ENCODE measurements at regions not wholly inside any gene's neighbourhood (a gene's known extent, or its start where the extent isn't known, plus 50 kb on each side); places are given as distances from the start of the nearest gene placed in this dataset.
"Not testable (repeated sequence)": the region's sequence is repeated elsewhere in the genome, so short reads cannot be mapped to it uniquely, and the experiment has no call there.

DNA sequence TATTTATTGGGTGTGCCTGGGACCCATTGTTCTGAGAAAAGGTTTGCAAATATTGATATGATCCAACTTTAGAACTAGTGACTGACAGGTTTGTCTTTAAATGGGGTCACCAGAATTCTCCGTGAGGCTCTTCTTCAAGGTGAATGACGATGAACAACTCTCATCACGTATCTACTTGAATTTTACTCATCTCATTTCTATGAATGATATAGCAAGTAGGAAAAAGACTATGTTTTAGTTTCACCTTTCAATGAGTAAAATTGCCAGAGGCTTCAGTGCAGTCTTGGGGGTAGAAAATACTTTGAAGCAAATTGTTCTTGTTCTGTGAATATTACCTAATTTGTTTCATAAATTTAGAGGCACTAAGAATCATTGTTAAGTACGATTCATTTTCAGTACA is 232.0 kb downstream of the ANKRD36 start:
- not testable (repeated sequence) for H3K9me3 Mint-ChIP-seq; H3K27ac ChIP-seq (ENCODE audit: insufficient read depth, low read length, poor library complexity, severe bottlenecking); H3K9me3 ChIP-seq (ENCODE audit: control insufficient read depth in 2 of 2, low read length in 2 of 2); H3K27me3 Mint-ChIP-seq; H3K4me3 Mint-ChIP-seq; H3K27me3 ChIP-seq (ENCODE audit: control insufficient read depth, insufficient read depth, low read length); ATAC-seq (ENCODE audit: low read depth in 2 of 2); H3K4me3 ChIP-seq (ENCODE audit: low read depth, low read length); H3K4me1 ChIP-seq (ENCODE audit: control insufficient read depth, insufficient read depth, low read length, poor library complexity, severe bottlenecking); H3K36me3 Mint-ChIP-seq; DNase-seq; H3K4me1 Mint-ChIP-seq; H3K36me3 ChIP-seq (ENCODE audit: control insufficient read depth, insufficient read depth, low read length); H3K27ac Mint-ChIP-seq

DNA sequence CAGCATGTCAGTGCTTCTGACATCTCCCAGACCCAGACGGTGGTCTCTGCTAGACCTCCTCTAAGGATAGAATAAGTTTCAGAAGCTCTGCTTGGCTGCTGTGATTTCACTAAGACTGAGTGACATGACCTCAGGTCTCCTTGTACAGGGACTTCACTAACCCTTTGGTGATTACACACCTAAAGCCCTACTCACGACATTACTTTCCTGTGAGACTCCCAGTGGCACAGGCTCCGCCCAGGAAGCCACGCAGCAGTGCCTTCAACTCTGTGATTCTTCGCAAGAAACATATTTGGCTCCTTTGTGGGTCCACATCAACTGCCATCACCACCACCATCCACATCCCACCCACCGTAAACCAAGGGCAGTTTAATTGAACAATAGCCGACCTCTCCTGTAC is 220.7 kb downstream of the ANKRD36 start:
- ATAC-seq (ENCODE audit: low read depth in 2 of 2); H3K27me3 ChIP-seq (ENCODE audit: control insufficient read depth, insufficient read depth, low read length); DNase-seq; H3K27ac Mint-ChIP-seq; H3K4me3 ChIP-seq (ENCODE audit: low read depth, low read length); H3K4me1 Mint-ChIP-seq; H3K36me3 ChIP-seq (ENCODE audit: control insufficient read depth, insufficient read depth, low read length); H3K36me3 Mint-ChIP-seq; H3K27ac ChIP-seq (ENCODE audit: insufficient read depth, low read length, poor library complexity, severe bottlenecking); H3K27me3 Mint-ChIP-seq; H3K4me1 ChIP-seq (ENCODE audit: control insufficient read depth, insufficient read depth, low read length, poor library complexity, severe bottlenecking); H3K9me3 ChIP-seq (ENCODE audit: control insufficient read depth in 2 of 2, low read length in 2 of 2); H3K4me3 Mint-ChIP-seq; H3K9me3 Mint-ChIP-seq: not testable (repeated sequence)

DNA sequence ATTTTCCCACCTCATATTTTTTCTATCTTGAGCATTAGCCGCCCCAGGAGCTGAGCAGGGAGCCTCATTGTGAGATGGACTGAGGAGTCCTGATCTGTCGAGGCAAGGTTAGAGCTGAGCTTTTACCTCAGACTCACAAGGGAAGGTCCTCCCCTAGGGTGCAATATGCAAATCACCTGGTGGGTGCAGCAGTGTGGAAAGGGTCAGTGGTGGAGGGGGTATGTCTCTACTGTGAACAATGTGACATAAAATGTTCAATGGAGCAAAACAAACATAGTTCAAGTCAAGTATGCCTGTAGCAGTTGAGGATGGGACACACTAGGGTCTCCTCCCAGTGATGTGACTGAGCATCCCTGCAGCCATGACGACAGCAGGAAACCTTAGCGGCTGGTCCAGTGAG is 219.2 kb downstream of the ANKRD36 start:
- H3K4me1 ChIP-seq (ENCODE audit: control insufficient read depth, insufficient read depth, low read length, poor library complexity, severe bottlenecking); DNase-seq; H3K4me3 Mint-ChIP-seq; H3K27me3 Mint-ChIP-seq; H3K36me3 ChIP-seq (ENCODE audit: control insufficient read depth, insufficient read depth, low read length); H3K9me3 ChIP-seq (ENCODE audit: control insufficient read depth in 2 of 2, low read length in 2 of 2); H3K4me1 Mint-ChIP-seq; H3K27ac ChIP-seq (ENCODE audit: insufficient read depth, low read length, poor library complexity, severe bottlenecking); H3K36me3 Mint-ChIP-seq; H3K9me3 Mint-ChIP-seq; H3K4me3 ChIP-seq (ENCODE audit: low read depth, low read length); H3K27me3 ChIP-seq (ENCODE audit: control insufficient read depth, insufficient read depth, low read length); ATAC-seq (ENCODE audit: low read depth in 2 of 2); H3K27ac Mint-ChIP-seq: not testable (repeated sequence)

DNA sequence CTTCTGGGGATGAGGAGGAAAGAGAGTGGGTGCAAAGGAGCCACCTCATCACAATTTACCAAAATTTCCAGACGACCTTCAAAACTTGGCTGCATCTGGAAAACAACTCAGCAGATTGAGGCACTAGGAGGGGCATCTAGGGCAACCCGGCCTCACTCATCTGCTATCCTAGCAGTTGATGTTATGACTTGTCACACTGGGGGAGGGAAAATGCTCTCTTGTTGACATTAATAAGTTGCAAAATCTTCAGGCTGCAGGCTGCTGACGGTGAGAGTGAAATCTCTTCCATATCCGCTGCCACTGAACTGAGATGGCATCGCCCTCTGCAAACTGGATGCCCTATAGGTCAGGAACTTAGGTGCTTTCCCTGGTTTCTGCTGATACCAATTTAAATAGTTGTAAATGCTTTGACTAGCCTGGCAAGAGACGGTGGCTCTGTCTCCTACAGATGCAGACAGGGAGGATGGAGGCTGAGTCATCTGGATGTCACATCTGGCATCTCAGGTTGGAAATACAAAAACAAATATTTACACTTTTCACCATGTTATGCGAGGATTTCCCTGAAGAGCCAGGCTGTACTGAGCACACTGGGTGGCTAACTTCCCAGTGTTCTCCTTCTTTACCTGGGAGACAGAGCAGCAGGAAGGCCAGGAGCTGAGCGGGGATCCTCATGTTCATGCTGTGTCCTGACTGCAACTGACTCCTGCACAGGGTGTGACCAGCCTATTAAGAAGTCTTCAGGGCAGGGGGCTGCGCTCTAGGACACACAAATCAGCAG is 209.2 kb downstream of the ANKRD36 start:
- not testable (repeated sequence) for H3K27ac ChIP-seq (ENCODE audit: insufficient read depth, low read length, poor library complexity, severe bottlenecking); H3K4me1 Mint-ChIP-seq; H3K27me3 Mint-ChIP-seq; H3K4me3 ChIP-seq (ENCODE audit: low read depth, low read length); H3K36me3 ChIP-seq (ENCODE audit: control insufficient read depth, insufficient read depth, low read length); DNase-seq; H3K27ac Mint-ChIP-seq; H3K9me3 ChIP-seq (ENCODE audit: control insufficient read depth in 2 of 2, low read length in 2 of 2); H3K4me3 Mint-ChIP-seq; ATAC-seq (ENCODE audit: low read depth in 2 of 2); H3K36me3 Mint-ChIP-seq; H3K4me1 ChIP-seq (ENCODE audit: control insufficient read depth, insufficient read depth, low read length, poor library complexity, severe bottlenecking); H3K27me3 ChIP-seq (ENCODE audit: control insufficient read depth, insufficient read depth, low read length); H3K9me3 Mint-ChIP-seq

DNA sequence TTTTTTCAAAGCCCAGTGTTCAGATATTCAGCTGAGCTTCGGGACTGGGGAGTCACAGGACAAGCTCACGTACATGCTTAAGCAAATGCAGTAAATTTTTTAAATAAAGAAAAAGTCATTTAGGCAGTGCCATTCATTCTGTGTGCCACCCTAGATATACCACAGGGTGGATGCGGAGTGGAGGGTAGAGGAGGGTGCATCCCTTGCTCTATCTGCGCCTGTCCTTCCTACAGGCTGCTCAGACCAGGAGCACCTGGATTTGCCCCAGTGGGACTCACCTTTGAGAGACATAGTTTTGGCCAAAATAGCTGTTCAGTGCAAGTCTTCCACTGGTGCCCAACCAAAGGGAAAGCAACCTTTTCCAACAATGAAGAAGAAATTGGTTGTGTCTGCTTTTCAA is 202.4 kb downstream of the ANKRD36 start:
- H3K4me1 ChIP-seq (ENCODE audit: control insufficient read depth, insufficient read depth, low read length, poor library complexity, severe bottlenecking); DNase-seq; H3K27me3 Mint-ChIP-seq; H3K36me3 ChIP-seq (ENCODE audit: control insufficient read depth, insufficient read depth, low read length); H3K9me3 Mint-ChIP-seq; H3K27ac Mint-ChIP-seq; H3K9me3 ChIP-seq (ENCODE audit: control insufficient read depth in 2 of 2, low read length in 2 of 2); H3K4me3 ChIP-seq (ENCODE audit: low read depth, low read length); H3K27ac ChIP-seq (ENCODE audit: insufficient read depth, low read length, poor library complexity, severe bottlenecking); H3K4me1 Mint-ChIP-seq; ATAC-seq (ENCODE audit: low read depth in 2 of 2); H3K4me3 Mint-ChIP-seq; H3K27me3 ChIP-seq (ENCODE audit: control insufficient read depth, insufficient read depth, low read length); H3K36me3 Mint-ChIP-seq: not testable (repeated sequence)

DNA sequence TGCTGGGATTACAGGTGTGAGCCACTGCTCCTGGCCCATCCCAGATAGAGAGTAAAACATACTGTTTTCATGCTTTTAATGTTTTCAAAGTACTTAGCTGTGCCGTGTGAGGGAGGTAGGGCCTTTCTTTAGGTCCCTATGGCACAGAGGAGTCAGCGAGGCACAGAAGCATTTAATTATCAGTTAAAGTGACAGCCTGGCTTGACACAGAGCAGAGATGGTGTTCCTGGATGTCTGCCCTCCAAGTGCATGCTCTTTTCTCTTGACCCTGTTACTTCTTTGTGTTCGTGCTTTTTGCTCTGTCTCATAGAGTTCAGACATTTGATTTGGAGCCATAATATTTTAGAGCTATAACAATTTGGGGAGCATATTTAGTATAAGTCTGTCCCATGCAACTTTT is 199.5 kb downstream of the ANKRD36 start:
- H3K9me3 Mint-ChIP-seq; H3K4me3 Mint-ChIP-seq; H3K27ac Mint-ChIP-seq; H3K4me1 Mint-ChIP-seq; H3K27ac ChIP-seq (ENCODE audit: insufficient read depth, low read length, poor library complexity, severe bottlenecking); ATAC-seq (ENCODE audit: low read depth in 2 of 2); H3K27me3 Mint-ChIP-seq; DNase-seq; H3K9me3 ChIP-seq (ENCODE audit: control insufficient read depth in 2 of 2, low read length in 2 of 2); H3K4me1 ChIP-seq (ENCODE audit: control insufficient read depth, insufficient read depth, low read length, poor library complexity, severe bottlenecking); H3K36me3 Mint-ChIP-seq; H3K27me3 ChIP-seq (ENCODE audit: control insufficient read depth, insufficient read depth, low read length); H3K36me3 ChIP-seq (ENCODE audit: control insufficient read depth, insufficient read depth, low read length); H3K4me3 ChIP-seq (ENCODE audit: low read depth, low read length): not testable (repeated sequence)

DNA sequence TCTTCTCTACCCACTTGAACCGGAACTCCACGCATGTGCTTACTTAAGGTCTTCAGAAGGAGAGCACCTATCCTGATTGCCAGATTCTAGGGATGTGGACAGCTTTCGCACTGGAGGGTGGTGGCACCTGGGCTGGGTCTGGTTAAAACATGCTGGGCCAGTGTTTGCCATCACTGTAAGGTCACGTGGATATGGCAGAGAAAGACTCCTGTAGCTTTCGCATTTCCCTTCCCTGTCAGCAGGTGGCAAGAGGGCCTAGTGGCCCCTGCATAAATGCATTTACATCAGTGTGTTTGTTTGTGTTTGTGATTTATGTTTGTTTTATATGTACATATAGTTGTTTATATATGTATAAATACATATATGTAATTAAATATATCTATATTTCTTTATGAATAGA is 192.5 kb downstream of the ANKRD36 start:
- H3K9me3 Mint-ChIP-seq; H3K4me1 Mint-ChIP-seq; H3K36me3 ChIP-seq (ENCODE audit: control insufficient read depth, insufficient read depth, low read length); H3K4me3 ChIP-seq (ENCODE audit: low read depth, low read length); H3K4me1 ChIP-seq (ENCODE audit: control insufficient read depth, insufficient read depth, low read length, poor library complexity, severe bottlenecking); H3K27ac Mint-ChIP-seq; H3K27ac ChIP-seq (ENCODE audit: insufficient read depth, low read length, poor library complexity, severe bottlenecking); H3K4me3 Mint-ChIP-seq; H3K36me3 Mint-ChIP-seq; DNase-seq; H3K9me3 ChIP-seq (ENCODE audit: control insufficient read depth in 2 of 2, low read length in 2 of 2); ATAC-seq (ENCODE audit: low read depth in 2 of 2); H3K27me3 ChIP-seq (ENCODE audit: control insufficient read depth, insufficient read depth, low read length); H3K27me3 Mint-ChIP-seq: not testable (repeated sequence)

DNA sequence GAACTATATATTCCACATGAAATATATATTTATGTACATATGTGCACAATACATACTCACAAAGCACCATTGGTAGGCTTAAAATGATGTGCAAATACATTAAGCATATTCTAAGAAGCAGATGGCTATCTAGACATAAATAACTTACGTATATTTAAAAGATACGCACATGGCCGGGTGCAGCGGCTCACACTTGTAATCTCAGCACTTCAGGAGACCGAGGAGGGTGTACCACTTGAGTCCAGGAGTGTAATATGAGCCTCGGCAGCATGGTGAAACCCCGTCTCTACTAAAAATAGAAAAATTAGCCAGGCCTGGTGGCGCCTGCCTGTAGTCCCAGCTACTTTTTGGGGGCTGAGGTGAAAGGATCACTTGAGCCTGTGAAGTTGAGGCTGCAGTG is 189.9 kb downstream of the ANKRD36 start:
- not testable (repeated sequence) for H3K27ac ChIP-seq (ENCODE audit: insufficient read depth, low read length, poor library complexity, severe bottlenecking); H3K27me3 ChIP-seq (ENCODE audit: control insufficient read depth, insufficient read depth, low read length); H3K27me3 Mint-ChIP-seq; H3K36me3 Mint-ChIP-seq; H3K4me1 ChIP-seq (ENCODE audit: control insufficient read depth, insufficient read depth, low read length, poor library complexity, severe bottlenecking); H3K4me3 ChIP-seq (ENCODE audit: low read depth, low read length); ATAC-seq (ENCODE audit: low read depth in 2 of 2); H3K9me3 ChIP-seq (ENCODE audit: control insufficient read depth in 2 of 2, low read length in 2 of 2); H3K36me3 ChIP-seq (ENCODE audit: control insufficient read depth, insufficient read depth, low read length); H3K4me1 Mint-ChIP-seq; H3K27ac Mint-ChIP-seq; H3K4me3 Mint-ChIP-seq; H3K9me3 Mint-ChIP-seq; DNase-seq

All from CD4-positive, CD25-positive, alpha-beta regulatory T cell (primary cell).